ENCODE measurements at regions not wholly inside any gene's neighbourhood (a gene's known extent, or its start where the extent isn't known, plus 50 kb on each side); places are given as distances from the start of the nearest gene placed in this dataset.
"Not testable (repeated sequence)": the region's sequence is repeated elsewhere in the genome, so short reads cannot be mapped to it uniquely, and the experiment has no call there.

DNA sequence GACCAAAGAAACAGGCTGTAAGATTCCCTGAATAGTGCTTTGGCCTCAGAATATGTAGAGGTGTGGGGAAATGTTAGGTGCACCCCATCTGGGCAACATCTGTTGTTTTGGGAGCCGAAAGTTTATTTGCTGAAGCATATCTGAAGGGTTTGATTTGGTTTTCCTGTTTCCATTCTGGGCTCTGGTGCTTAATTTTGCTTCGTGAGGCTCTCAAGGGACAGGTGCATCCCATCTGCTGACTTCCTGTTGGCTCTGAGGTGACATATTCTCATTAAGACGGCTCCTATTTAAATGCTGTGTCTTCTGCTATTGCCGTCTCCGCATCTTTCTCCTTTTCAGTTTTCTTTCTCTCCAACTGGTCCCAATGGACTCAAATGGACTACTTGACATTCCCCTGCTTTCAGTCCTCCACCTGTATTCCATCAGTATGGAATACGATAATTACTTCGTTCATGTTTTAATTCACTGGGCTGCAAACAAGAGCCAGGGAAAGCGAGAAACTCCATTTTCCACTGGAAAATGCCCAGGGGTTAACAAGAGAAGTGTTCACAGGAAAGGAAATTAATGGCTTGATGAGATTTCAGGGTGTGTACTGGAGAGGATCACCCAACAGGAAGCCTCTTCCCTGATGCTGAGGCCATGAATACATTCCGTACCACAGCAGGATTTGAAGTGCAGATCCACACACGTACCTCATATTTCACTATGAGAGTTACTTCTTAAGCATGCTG lies 104.0 kb downstream of the MTX3 start:
- intact Hi-C loops (cut with micrococcal nuclease): no loop called here
- Mint-ChIP-seq H3K27me3 (ENCODE audit: low read depth) (peaks cover 4% of the 10 kb centered on the region), H3K4me3 (ENCODE audit: low read depth) (no peak overlapping the region), H3K27ac (no peak overlapping the region), H3K4me1 (ENCODE audit: low read depth) (no peaks in the 10 kb centered on the region), H3K36me3 (ENCODE audit: low read depth) (no peaks in the 10 kb centered on the region), H3K9me3 (peaks cover 5% of the 10 kb centered on the region)
- DNase-seq (ENCODE audit: low spot score): no peak

DNA sequence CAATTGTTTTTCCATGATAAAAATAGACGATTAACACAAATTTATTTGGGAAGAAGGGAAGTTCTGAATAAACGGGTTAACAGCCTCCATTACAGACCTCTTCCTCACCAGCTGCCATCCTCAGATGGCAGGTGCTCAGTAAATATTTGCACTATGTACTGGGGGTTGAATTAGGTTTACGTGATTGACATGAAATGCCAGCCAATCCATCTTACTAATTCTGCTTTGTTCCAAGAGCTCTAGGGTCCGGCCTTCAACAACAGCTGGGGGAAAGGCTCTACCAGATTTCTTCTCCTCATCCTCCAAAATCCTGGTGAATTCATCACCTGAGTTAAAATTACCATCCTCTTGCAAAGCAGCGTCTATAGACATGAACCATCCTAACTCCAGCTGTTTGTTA lies 104.6 kb downstream of the MTX3 start:
- intact Hi-C loops (cut with micrococcal nuclease): no loop called here
- Mint-ChIP-seq H3K36me3 (ENCODE audit: low read depth) (no peaks in the 10 kb centered on the region), H3K4me3 (ENCODE audit: low read depth) (no peak overlapping the region), H3K4me1 (ENCODE audit: low read depth) (no peaks in the 10 kb centered on the region), H3K9me3 (peaks cover 5% of the 10 kb centered on the region), H3K27me3 (ENCODE audit: low read depth) (peaks cover 4% of the 10 kb centered on the region), H3K27ac (no peak overlapping the region)
- DNase-seq (ENCODE audit: low spot score): no peak

DNA sequence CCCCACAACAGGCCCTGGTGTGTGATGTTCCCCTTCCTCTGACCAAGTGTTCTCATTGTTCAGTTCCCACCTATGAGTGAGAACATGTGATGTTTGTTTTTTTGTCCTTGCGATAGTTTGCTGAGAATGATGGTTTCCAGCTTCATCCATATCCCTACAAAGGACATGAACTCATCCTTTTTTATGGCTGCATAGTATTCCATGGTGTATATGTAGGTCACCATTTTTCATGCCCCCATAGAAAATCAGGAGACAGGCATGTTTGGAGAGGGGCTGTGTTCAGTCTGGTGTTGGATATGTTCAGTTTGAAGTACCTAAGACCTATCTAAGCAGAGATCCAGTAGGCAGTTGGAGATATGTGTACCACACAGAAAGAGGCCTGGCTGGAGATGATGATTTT lies 111.2 kb downstream of the MTX3 start:
- H3K9me3 Mint-ChIP-seq; H3K27ac Mint-ChIP-seq; H3K36me3 Mint-ChIP-seq (ENCODE audit: low read depth); H3K27me3 Mint-ChIP-seq (ENCODE audit: low read depth); intact Hi-C loops (cut with micrococcal nuclease); DNase-seq (ENCODE audit: low spot score); H3K4me3 Mint-ChIP-seq (ENCODE audit: low read depth); H3K4me1 Mint-ChIP-seq (ENCODE audit: low read depth): not testable (repeated sequence)

GRCh38 chr5:79878721-79879336 lies 112.2 kb downstream of the MTX3 start:
- Mint-ChIP-seq H3K4me3 (ENCODE audit: low read depth) (no peak overlapping the region), H3K4me1 (ENCODE audit: low read depth) (peaks cover 2% of the 10 kb centered on the region), H3K9me3 (no peaks in the 10 kb centered on the region), H3K36me3 (ENCODE audit: low read depth) (no peaks in the 10 kb centered on the region), H3K27ac (no peak overlapping the region), H3K27me3 (ENCODE audit: low read depth) (peaks cover 3% of the 10 kb centered on the region)
- intact Hi-C loops (cut with micrococcal nuclease): loop anchor here (1.0 kb wide), 1 partner anchor 204 kb away; no protein-coding TSS in a partner anchor
- peak; percentile 15 for DNase-seq (ENCODE audit: low spot score)

GRCh38 chr5:79878136-79878679 lies 112.9 kb downstream of the MTX3 start:
- DNase-seq (ENCODE audit: low spot score): no peak
- H3K9me3 Mint-ChIP-seq: no peaks in the 10 kb centered on the region
- H3K4me1 Mint-ChIP-seq (ENCODE audit: low read depth): peaks cover 2% of the 10 kb centered on the region
- no peak overlapping the region for H3K4me3 Mint-ChIP-seq (ENCODE audit: low read depth)
- intact Hi-C loops (cut with micrococcal nuclease): loop anchor here (1.0 kb wide), 1 partner anchor 205 kb away; no protein-coding TSS in a partner anchor
- no peaks in the 10 kb centered on the region for H3K36me3 Mint-ChIP-seq (ENCODE audit: low read depth)
- no peak overlapping the region for H3K27ac Mint-ChIP-seq
- peaks cover 3% of the 10 kb centered on the region for H3K27me3 Mint-ChIP-seq (ENCODE audit: low read depth)

GRCh38 chr5:79876456-79876855 lies 114.6 kb downstream of the MTX3 start:
- intact Hi-C loops (cut with micrococcal nuclease): no loop called here
- H3K9me3 Mint-ChIP-seq: no peaks in the 10 kb centered on the region
- H3K4me3 Mint-ChIP-seq (ENCODE audit: low read depth): no peak overlapping the region
- H3K27ac Mint-ChIP-seq: no peak overlapping the region
- peaks cover 3% of the 10 kb centered on the region for H3K27me3 Mint-ChIP-seq (ENCODE audit: low read depth)
- H3K4me1 Mint-ChIP-seq (ENCODE audit: low read depth): peaks cover 2% of the 10 kb centered on the region
- DNase-seq (ENCODE audit: low spot score): no peak
- no peaks in the 10 kb centered on the region for H3K36me3 Mint-ChIP-seq (ENCODE audit: low read depth)

DNA sequence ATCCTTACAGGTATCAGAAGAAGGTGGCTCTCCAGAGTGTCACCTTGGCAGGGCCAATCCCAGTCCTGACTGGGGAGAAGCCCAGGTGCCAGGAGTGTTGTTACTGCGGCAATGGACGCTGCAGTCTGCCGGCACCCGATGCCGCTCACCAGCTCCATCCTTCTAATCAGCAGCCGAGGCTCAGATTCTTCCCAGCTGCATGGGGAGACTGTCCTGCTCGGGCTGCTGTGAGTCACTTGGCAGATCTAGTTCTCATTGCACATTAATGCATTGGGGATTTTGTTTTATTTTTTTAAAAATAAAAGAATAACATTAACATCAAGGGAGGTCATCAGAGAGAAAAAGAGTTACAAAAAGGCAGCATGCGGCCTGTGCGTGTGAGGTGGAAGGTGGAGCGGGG lies 115.8 kb downstream of the MTX3 start:
- intact Hi-C loops (cut with micrococcal nuclease): no loop called here

GRCh38 chr5:79873187-79873586 lies 117.9 kb downstream of the MTX3 start:
- no peaks in the 10 kb centered on the region for H3K36me3 Mint-ChIP-seq (ENCODE audit: low read depth)
- intact Hi-C loops (cut with micrococcal nuclease): no loop called here

More for the DNA sequence above, 115.8 kb downstream of the MTX3 start:
- Mint-ChIP-seq H3K36me3 (ENCODE audit: low read depth) (no peaks in the 10 kb centered on the region), H3K4me1 (ENCODE audit: low read depth) (peaks cover 2% of the 10 kb centered on the region), H3K4me3 (ENCODE audit: low read depth) (no peak overlapping the region), H3K27ac (no peak overlapping the region), H3K9me3 (no peaks in the 10 kb centered on the region), H3K27me3 (ENCODE audit: low read depth) (peaks cover 3% of the 10 kb centered on the region)
- DNase-seq (ENCODE audit: low spot score): no peak

DNA sequence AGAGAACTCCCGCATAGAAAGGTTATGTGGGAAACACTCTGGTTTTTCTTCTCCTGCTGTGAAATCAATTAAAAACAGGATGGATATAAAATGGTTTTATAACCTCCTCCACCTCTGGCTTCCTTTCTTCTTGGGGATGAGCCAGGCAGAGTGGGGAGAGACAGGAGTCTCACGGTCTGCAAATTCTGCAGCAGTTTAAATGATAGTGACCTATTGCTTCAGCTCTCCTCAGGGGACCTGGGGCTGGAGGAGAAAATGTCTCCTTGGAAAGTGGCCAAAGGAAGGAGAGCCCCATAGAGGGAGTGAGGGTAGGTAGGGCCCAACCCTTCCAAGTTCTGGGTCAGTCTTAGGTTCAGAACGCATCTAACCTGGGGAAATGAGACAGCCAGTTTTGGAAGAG lies 118.8 kb downstream of the MTX3 start:
- DNase-seq (ENCODE audit: low spot score): no peak
- H3K27ac Mint-ChIP-seq: no peak overlapping the region
- intact Hi-C loops (cut with micrococcal nuclease): no loop called here
- no peaks in the 10 kb centered on the region for H3K36me3 Mint-ChIP-seq (ENCODE audit: low read depth)
- H3K9me3 Mint-ChIP-seq: no peaks in the 10 kb centered on the region
- no peaks in the 10 kb centered on the region for H3K4me1 Mint-ChIP-seq (ENCODE audit: low read depth)
- H3K4me3 Mint-ChIP-seq (ENCODE audit: low read depth): no peak overlapping the region
- peaks cover 6% of the 10 kb centered on the region for H3K27me3 Mint-ChIP-seq (ENCODE audit: low read depth)

More at GRCh38 chr5:79873187-79873586, 117.9 kb downstream of the MTX3 start:
- DNase-seq (ENCODE audit: low spot score): no peak
- H3K4me1 Mint-ChIP-seq (ENCODE audit: low read depth): no peaks in the 10 kb centered on the region
- no peak overlapping the region for H3K27ac Mint-ChIP-seq
- H3K27me3 Mint-ChIP-seq (ENCODE audit: low read depth): peaks cover 5% of the 10 kb centered on the region
- H3K4me3 Mint-ChIP-seq (ENCODE audit: low read depth): no peak overlapping the region
- H3K9me3 Mint-ChIP-seq: no peaks in the 10 kb centered on the region

GRCh38 chr5:79871364-79872120 lies 119.5 kb downstream of the MTX3 start:
- intact Hi-C loops (cut with micrococcal nuclease): no loop called here
- no peaks in the 10 kb centered on the region for H3K9me3 Mint-ChIP-seq
- H3K4me3 Mint-ChIP-seq (ENCODE audit: low read depth): no peak overlapping the region
- no peaks in the 10 kb centered on the region for H3K4me1 Mint-ChIP-seq (ENCODE audit: low read depth)
- no peaks in the 10 kb centered on the region for H3K36me3 Mint-ChIP-seq (ENCODE audit: low read depth)
- peaks cover 9% of the 10 kb centered on the region for H3K27me3 Mint-ChIP-seq (ENCODE audit: low read depth)
- no peak for DNase-seq (ENCODE audit: low spot score)
- H3K27ac Mint-ChIP-seq: no peak overlapping the region

GRCh38 chr5:79868163-79868670 lies 122.8 kb downstream of the MTX3 start:
- Mint-ChIP-seq H3K27ac (no peak overlapping the region), H3K27me3 (ENCODE audit: low read depth) (peaks cover 7% of the 10 kb centered on the region), H3K4me1 (ENCODE audit: low read depth) (no peaks in the 10 kb centered on the region), H3K9me3 (no peaks in the 10 kb centered on the region), H3K36me3 (ENCODE audit: low read depth) (no peaks in the 10 kb centered on the region), H3K4me3 (ENCODE audit: low read depth) (no peak overlapping the region)
- DNase-seq (ENCODE audit: low spot score): no peak
- intact Hi-C loops (cut with micrococcal nuclease): no loop called here

DNA sequence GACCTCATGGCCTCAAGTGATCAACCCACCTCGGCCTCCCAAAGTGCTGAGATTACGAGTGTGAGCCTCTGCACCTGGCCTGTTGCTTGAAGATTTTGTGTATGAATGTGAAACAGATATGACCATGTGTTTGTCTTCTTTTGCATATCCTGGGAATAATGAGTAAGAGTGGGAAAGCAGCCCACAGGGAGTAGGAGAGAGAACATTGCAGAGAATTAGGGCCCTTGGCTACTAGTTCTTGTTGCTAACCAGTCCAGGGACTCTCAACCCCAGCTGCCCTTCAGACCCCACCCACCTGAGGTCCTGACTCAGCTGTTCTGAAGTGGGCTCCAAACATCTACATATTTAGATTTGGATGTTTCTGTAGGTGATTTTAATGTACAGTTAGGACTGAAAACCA lies 125.5 kb downstream of the MTX3 start:
- Mint-ChIP-seq H3K4me3 (ENCODE audit: low read depth) (no peak overlapping the region), H3K4me1 (ENCODE audit: low read depth) (no peaks in the 10 kb centered on the region), H3K36me3 (ENCODE audit: low read depth) (no peaks in the 10 kb centered on the region), H3K27me3 (ENCODE audit: low read depth) (peaks cover 22% of the 10 kb centered on the region), H3K27ac (no peak overlapping the region), H3K9me3 (no peaks in the 10 kb centered on the region)
- DNase-seq (ENCODE audit: low spot score): no peak
- intact Hi-C loops (cut with micrococcal nuclease): no loop called here

Measured in activated T-helper 2 cell treated with anti-CD3 and anti-CD28 coated beads, Interferon-gamma antibody, Interleukin-2, Interleukin-4, amounts not matched to agents 10 μg/mL and 5 μg/mL and 100 μg/mL, durations not matched to agents 14 hours and 24 hours and 36 hours (primary cell).